B cell (primary cell): ENCODE measurements at regions not wholly inside any gene's neighbourhood (a gene's known extent, or its start where the extent isn't known, plus 50 kb on each side); places are given as distances from the start of the nearest gene placed in this dataset.

ENCODE experiments used
- ATAC-seq: fragments of 200-7000 bp; cut with Tn5 transposase; one replicate; pipeline ENCODE4 v1.10.0; 2021; ENCODE audit warnings: low read depth, mild to moderate bottlenecking, moderate number of reproducible peaks, moderate library complexity
- CTCF ChIA-PET: fragments of 350-600 bp; sonication (Branson Sonifier 250); formaldehyde crosslinking; loops from one replicate; lab custom pipeline; 2021; ENCODE audit warnings: antibody characterized with exemption, inconsistent platforms; lab: Charles Lee
- POLR2A ChIA-PET: fragments of 350-600 bp; sonication (Branson Sonifier 250); formaldehyde crosslinking; loops from one replicate; lab custom pipeline; 2021; ENCODE audit warnings: antibody characterized with exemption; lab: Charles Lee
- DNase-seq: peaks from one replicate; pipeline ENCODE4 v3.0.0; 2013
- H2AFZ ChIP-seq: 2 replicates; pipeline ENCODE4 v1.6.1; 2012; ENCODE audit warnings: mild to moderate bottlenecking, low read depth, low read length; ENCODE audit not compliant: insufficient read depth, poor library complexity, severe bottlenecking
- H3K27ac ChIP-seq, 2 donors: 1 replicate in 1 of 2; 2 replicates in 1 of 2; pipeline ENCODE4 v1.5.1; 2012 to 2013; ENCODE audit warnings: low read length in 2 of 2, mild to moderate bottlenecking in 2 of 2, moderate library complexity in 1 of 2
- H3K27me3 ChIP-seq, 4 experiments: fragments of 200-600 bp in 1 of 4; sonication (generic) in 1 of 4; replicated peaks in 1 of 4; 1 replicate in 2 of 4; 2 replicates in 2 of 4; pipeline versions ENCODE4 v1.6.1 to v1.7.0; 2013 to 2016; ENCODE audit warnings: low read length in 3 of 4, mild to moderate bottlenecking in 2 of 4, mixed read lengths in 1 of 4, moderate library complexity in 1 of 4; ENCODE audit not compliant: insufficient read depth in 4 of 4, control insufficient read depth in 3 of 4; ENCODE audit errors: control extremely low read depth in 1 of 4
- H3K36me3 ChIP-seq, 2 experiments: replicated peaks in 1 of 2; 1 replicate in 1 of 2; 2 replicates in 1 of 2; pipeline versions ENCODE4 v1.6.1 to v1.7.1; 2013; ENCODE audit warnings: low read length in 1 of 2; ENCODE audit not compliant: insufficient read depth in 2 of 2, control insufficient read depth in 1 of 2; ENCODE audit errors: control extremely low read depth in 1 of 2, extremely low read depth in 1 of 2
- H3K4me1 ChIP-seq, 2 donors: fragments of 200-600 bp in 1 of 2; sonication (generic) in 1 of 2; 1 replicate in 1 of 2; 2 replicates in 1 of 2; pipeline versions ENCODE4 v1.5.1 to v1.6.1; 2013 to 2017; ENCODE audit warnings: low read length in 2 of 2; ENCODE audit not compliant: control insufficient read depth in 2 of 2, insufficient read depth in 2 of 2
- H3K4me2 ChIP-seq: replicated peaks from 2 replicates; pipeline ENCODE3; 2012; ENCODE audit warnings: mild to moderate bottlenecking, low read depth, low read length; ENCODE audit not compliant: poor library complexity, severe bottlenecking
- H3K4me3 ChIP-seq, 5 experiments: fragments of 200-600 bp in 1 of 5; sonication (generic) in 1 of 5; 1 replicate in 3 of 5; 2 replicates in 2 of 5; pipeline versions ENCODE4 v1.5.1 to v1.7.0; 2011 to 2016; ENCODE audit warnings: low read length in 4 of 5, mild to moderate bottlenecking in 4 of 5, low read depth in 2 of 5, control low read depth in 1 of 5, moderate library complexity in 1 of 5; ENCODE audit not compliant: insufficient read depth in 1 of 5; ENCODE audit errors: control extremely low read depth in 1 of 5, extremely low read depth in 1 of 5
- H3K79me2 ChIP-seq: fragments of 200-600 bp; sonication (generic); one replicate; pipeline ENCODE4 v1.6.0; 2016; ENCODE audit warnings: low read length; ENCODE audit not compliant: control insufficient read depth, insufficient read depth
- H3K9ac ChIP-seq: fragments of 200-600 bp; sonication (generic); 2 replicates; pipeline ENCODE4 v1.6.1; 2017; ENCODE audit warnings: mild to moderate bottlenecking, low read length, moderate library complexity
- H3K9me3 ChIP-seq, 3 donors: one replicate each; pipeline versions ENCODE4 v1.6.1 to v1.7.1; 2013; ENCODE audit warnings: low read length in 2 of 3; ENCODE audit not compliant: control insufficient read depth in 2 of 3, insufficient read depth in 1 of 3; ENCODE audit errors: control extremely low read depth in 1 of 3
- H4K20me1 ChIP-seq: 2 replicates; pipeline ENCODE4 v1.6.0; 2012; ENCODE audit warnings: mild to moderate bottlenecking, low read length; ENCODE audit not compliant: insufficient read depth, control insufficient read depth, poor library complexity, severe bottlenecking
- H3K27ac Mint-ChIP-seq: one replicate; pipeline ENCODE4 v1.8.0; 2021; ENCODE audit warnings: mixed read lengths
- H3K27me3 Mint-ChIP-seq: one replicate; pipeline ENCODE4 v1.8.0; 2021; ENCODE audit warnings: mixed read lengths
- H3K4me1 Mint-ChIP-seq: one replicate; pipeline ENCODE4 v1.8.0; 2021; ENCODE audit warnings: mixed read lengths
- H3K4me3 Mint-ChIP-seq: one replicate; pipeline ENCODE4 v1.8.0; 2021; ENCODE audit warnings: mixed read lengths
- H3K9me3 Mint-ChIP-seq: one replicate; pipeline ENCODE4 v1.8.0; 2022; ENCODE audit warnings: mixed read lengths; ENCODE audit not compliant: insufficient read depth
- EZH2 ChIP-seq: IDR thresholded peaks from 2 replicates; pipeline ENCODE4 v1.6.1; 2012; ENCODE audit warnings: borderline replicate concordance, low read depth, mild to moderate bottlenecking, moderate library complexity, low read length; ENCODE audit not compliant: insufficient read depth, poor library complexity, severe bottlenecking
- WGBS: methylation state at CpG from one replicate; pipeline ENCODE4 v1.1.5; 2013; ENCODE audit warnings: missing lambda C conversion rate; ENCODE audit not compliant: insufficient coverage; 5-methylcytosine and 5-hydroxymethylcytosine counted together
- intact Hi-C: fragments of 100-400 bp; cut with micrococcal nuclease; formaldehyde crosslinking; loops from one replicate; pipeline ENCODE4 v1.10.0; 2022
- TF ChIP-seq, protein P1 (sequence below): fragments of 200-600 bp; IDR thresholded peaks from one replicate; pipeline ENCODE4 v1.8.0; 2022; ENCODE audit warnings: antibody characterized with exemption, mild to moderate bottlenecking

DNA sequence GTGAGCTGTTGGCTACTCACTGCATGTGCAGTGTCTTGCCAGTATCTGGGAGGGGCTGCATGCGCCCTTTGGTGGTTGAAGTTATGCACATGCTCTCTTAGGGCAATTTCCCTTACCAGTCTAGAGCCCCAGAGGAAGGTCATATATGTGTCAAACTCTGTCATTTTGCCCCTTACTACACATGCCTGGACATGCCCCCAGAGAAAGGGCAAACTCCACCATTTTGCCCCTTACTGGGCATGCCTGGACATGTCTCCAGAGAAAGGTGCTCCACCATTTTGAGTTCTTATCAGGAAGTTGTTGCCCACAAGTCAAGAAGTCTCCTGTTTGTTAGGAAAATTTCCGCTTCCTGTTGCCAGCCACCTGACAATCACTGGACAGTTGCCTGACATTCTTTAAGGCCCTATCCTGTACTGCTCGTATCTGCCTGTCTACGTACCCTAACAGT, 56.4 kb upstream of the PLAC8 start:
- peak overlapping the region; percentile 27 for H3K4me2 ChIP-seq
- peaks cover 54 to 56% of the 10 kb centered on the region in 2 donors for H3K4me1 ChIP-seq
- peaks cover 0 to 4% (median 0%) of the 10 kb centered on the region in 3 donors for H3K9me3 ChIP-seq
- no peak overlapping the region for H3K9ac ChIP-seq
- Mint-ChIP-seq H3K4me1 (peaks cover 79% of the 10 kb centered on the region), H3K27me3 (no peaks in the 10 kb centered on the region), H3K4me3 (peak overlapping the region; percentile 44), H3K27ac (peak overlapping the region; percentile 75), H3K9me3 (no peaks in the 10 kb centered on the region)
- no peak for DNase-seq
- H3K27ac ChIP-seq: no peak overlapping the region
- intact Hi-C loops: loop anchor here (5.0 kb wide), 1 partner anchor 81 kb away; no protein-coding TSS in a partner anchor
- peaks cover 23% of the 10 kb centered on the region for H3K79me2 ChIP-seq
- H2AFZ ChIP-seq: peak overlapping the region; percentile 24
- no peaks in the 10 kb centered on the region for H4K20me1 ChIP-seq
- no peaks in the 10 kb centered on the region for H3K27me3 ChIP-seq
- no peak for ATAC-seq
- WGBS: 100% methylated on average over 2 of the region's 4 CpGs
- H3K36me3 ChIP-seq: no peaks in the 10 kb centered on the region
- TF ChIP-seq EZH2: no peak
- TF ChIP-seq, protein P1, sequence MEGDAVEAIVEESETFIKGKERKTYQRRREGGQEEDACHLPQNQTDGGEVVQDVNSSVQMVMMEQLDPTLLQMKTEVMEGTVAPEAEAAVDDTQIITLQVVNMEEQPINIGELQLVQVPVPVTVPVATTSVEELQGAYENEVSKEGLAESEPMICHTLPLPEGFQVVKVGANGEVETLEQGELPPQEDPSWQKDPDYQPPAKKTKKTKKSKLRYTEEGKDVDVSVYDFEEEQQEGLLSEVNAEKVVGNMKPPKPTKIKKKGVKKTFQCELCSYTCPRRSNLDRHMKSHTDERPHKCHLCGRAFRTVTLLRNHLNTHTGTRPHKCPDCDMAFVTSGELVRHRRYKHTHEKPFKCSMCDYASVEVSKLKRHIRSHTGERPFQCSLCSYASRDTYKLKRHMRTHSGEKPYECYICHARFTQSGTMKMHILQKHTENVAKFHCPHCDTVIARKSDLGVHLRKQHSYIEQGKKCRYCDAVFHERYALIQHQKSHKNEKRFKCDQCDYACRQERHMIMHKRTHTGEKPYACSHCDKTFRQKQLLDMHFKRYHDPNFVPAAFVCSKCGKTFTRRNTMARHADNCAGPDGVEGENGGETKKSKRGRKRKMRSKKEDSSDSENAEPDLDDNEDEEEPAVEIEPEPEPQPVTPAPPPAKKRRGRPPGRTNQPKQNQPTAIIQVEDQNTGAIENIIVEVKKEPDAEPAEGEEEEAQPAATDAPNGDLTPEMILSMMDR: no peak
- ChIA-PET CTCF (no interaction called here), POLR2A (no interaction called here)
- H3K4me3 ChIP-seq: no peak overlapping the region
